ENCODE measurements at regions not wholly inside any gene's neighbourhood (a gene's known extent, or its start where the extent isn't known, plus 50 kb on each side); places are given as distances from the start of the nearest gene placed in this dataset.

DNA sequence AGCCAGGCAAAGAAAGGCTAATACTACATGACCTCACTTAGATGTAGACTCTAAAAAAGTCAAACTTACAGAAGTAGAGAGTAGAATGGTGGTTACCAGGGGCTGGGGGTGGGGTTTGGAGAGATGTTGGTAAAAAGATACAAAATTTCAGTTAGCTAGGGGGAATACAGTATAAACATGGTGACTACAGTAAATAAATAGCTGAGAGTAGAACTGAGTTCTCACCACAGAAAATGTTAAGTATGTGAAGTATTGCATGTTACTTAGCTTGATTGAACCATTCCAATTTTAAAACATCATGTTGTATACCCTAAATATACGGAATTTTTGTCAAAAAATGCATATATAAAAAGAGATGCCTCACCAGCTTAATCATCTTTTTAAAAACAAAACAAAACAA, 67.5 kb upstream of the DOCK9 start:
- no peak overlapping the region for H3K27ac ChIP-seq (ENCODE audit: low read depth, low read length)
- no peaks in the 10 kb centered on the region for H4K20me1 ChIP-seq (ENCODE audit: insufficient read depth)
- H3K79me2 ChIP-seq (ENCODE audit: insufficient read depth, low read length): peaks cover 11% of the 10 kb centered on the region
- H3K4me3 ChIP-seq (replicated peaks in 1 of 2; ENCODE audit: low read depth in 1 of 2, low read length in 2 of 2): no peak overlapping the region
- CTCF ChIA-PET: no interaction called here
- no peaks in the 10 kb centered on the region for H3K36me3 ChIP-seq (ENCODE audit: control insufficient read depth in 1 of 2, insufficient read depth in 2 of 2, low read length in 2 of 2)
- RAD21 ChIA-PET (ENCODE audit: low non-redundant PET in 1 of 2, low total read pairs in 2 of 2, uncharacterized antibody in 2 of 2, unreplicated experiment in 2 of 2): no interaction called here
- BruUV-seq (replicated peaks): no TSS peak
- no peak for DNase-seq (ENCODE audit: low read depth, low spot score)
- TF ChIP-seq, protein P1, sequence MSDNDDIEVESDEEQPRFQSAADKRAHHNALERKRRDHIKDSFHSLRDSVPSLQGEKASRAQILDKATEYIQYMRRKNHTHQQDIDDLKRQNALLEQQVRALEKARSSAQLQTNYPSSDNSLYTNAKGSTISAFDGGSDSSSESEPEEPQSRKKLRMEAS (IDR thresholded peaks at IDR 0.05): no peak
- TF ChIP-seq SRF (IDR thresholded peaks at IDR 0.05; ENCODE audit: low read depth): no peak
- no peak for TF ChIP-seq TCF7L2 (IDR thresholded peaks at IDR 0.05; ENCODE audit: borderline replicate concordance, extremely low read depth, insufficient read depth, insufficient read length)
- no peak overlapping the region for H3K4me2 ChIP-seq (ENCODE audit: low read length)
- POLR2A ChIA-PET: no interaction called here
- no peaks in the 10 kb centered on the region for H3K27me3 ChIP-seq (ENCODE audit: insufficient read depth, low read length)
- H3K9ac ChIP-seq (ENCODE audit: low read length): no peak overlapping the region
- H3K4me1 ChIP-seq (ENCODE audit: control insufficient read depth in 1 of 2, insufficient read depth in 2 of 2, low read length in 2 of 2): peaks cover 0 to 4% of the 10 kb centered on the region in 2 experiments; a peak in 1 of 4 replicates
- no peak for ATAC-seq
- H2AFZ ChIP-seq (ENCODE audit: low read depth, low read length, poor library complexity, severe bottlenecking): no peak overlapping the region
- intact Hi-C loops (cut with micrococcal nuclease): no loop called here
- H3K9me3 ChIP-seq (ENCODE audit: control insufficient read depth in 1 of 2, insufficient read depth in 1 of 2, low read depth in 1 of 2, low read length in 2 of 2): no peaks in the 10 kb centered on the region
- H3K9me2 ChIP-seq (ENCODE audit: insufficient read depth): no peaks in the 10 kb centered on the region

DNA sequence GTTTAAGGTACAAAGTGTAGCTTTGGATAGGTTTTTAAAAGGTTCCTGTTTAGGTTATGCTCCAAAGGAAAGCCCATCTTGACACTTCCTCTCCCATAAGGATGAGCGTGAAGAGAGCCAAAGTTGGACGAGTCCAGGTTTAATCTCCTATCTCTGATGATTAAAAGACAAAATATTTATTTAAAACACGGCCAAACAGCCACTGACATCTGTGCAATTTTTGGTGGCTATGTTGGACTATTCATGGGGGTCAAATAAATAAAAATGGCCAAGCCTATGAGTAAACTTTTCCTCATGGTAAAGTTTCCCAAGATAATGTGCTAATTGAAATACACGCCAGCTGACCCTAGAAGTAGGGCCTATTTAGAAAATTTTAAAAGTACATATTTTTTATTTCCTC, 69.0 kb upstream of the DOCK9 start:
- Histone ChIP-seq H3K36me3 (ENCODE audit: control insufficient read depth in 1 of 2, insufficient read depth in 2 of 2, low read length in 2 of 2) (no peaks in the 10 kb centered on the region), H3K27me3 (ENCODE audit: insufficient read depth, low read length) (no peaks in the 10 kb centered on the region), H4K20me1 (ENCODE audit: insufficient read depth) (no peaks in the 10 kb centered on the region), H3K4me2 (ENCODE audit: low read length) (no peak overlapping the region), H3K79me2 (ENCODE audit: insufficient read depth, low read length) (peaks cover 15% of the 10 kb centered on the region), H3K4me1 (ENCODE audit: control insufficient read depth in 1 of 2, insufficient read depth in 2 of 2, low read length in 2 of 2) (no peaks in the 10 kb centered on the region), H3K9ac (ENCODE audit: low read length) (no peak overlapping the region), H3K9me2 (ENCODE audit: insufficient read depth) (no peaks in the 10 kb centered on the region), H2AFZ (ENCODE audit: low read depth, low read length, poor library complexity, severe bottlenecking) (no peak overlapping the region), H3K27ac (ENCODE audit: low read depth, low read length) (no peak overlapping the region), H3K9me3 (ENCODE audit: control insufficient read depth in 1 of 2, insufficient read depth in 1 of 2, low read depth in 1 of 2, low read length in 2 of 2) (no peaks in the 10 kb centered on the region), H3K4me3 (replicated peaks in 1 of 2; ENCODE audit: low read depth in 1 of 2, low read length in 2 of 2) (no peak overlapping the region)
- no TSS peak for BruUV-seq (replicated peaks)
- no peak for DNase-seq (ENCODE audit: low read depth, low spot score)
- no peak for ATAC-seq
- RAD21 ChIA-PET (ENCODE audit: low non-redundant PET in 1 of 2, low total read pairs in 2 of 2, uncharacterized antibody in 2 of 2, unreplicated experiment in 2 of 2): no interaction called here
- TF ChIP-seq, protein P2, sequence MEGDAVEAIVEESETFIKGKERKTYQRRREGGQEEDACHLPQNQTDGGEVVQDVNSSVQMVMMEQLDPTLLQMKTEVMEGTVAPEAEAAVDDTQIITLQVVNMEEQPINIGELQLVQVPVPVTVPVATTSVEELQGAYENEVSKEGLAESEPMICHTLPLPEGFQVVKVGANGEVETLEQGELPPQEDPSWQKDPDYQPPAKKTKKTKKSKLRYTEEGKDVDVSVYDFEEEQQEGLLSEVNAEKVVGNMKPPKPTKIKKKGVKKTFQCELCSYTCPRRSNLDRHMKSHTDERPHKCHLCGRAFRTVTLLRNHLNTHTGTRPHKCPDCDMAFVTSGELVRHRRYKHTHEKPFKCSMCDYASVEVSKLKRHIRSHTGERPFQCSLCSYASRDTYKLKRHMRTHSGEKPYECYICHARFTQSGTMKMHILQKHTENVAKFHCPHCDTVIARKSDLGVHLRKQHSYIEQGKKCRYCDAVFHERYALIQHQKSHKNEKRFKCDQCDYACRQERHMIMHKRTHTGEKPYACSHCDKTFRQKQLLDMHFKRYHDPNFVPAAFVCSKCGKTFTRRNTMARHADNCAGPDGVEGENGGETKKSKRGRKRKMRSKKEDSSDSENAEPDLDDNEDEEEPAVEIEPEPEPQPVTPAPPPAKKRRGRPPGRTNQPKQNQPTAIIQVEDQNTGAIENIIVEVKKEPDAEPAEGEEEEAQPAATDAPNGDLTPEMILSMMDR (IDR thresholded peaks at IDR 0.05 in 2 of 3, conservative IDR thresholded peaks at IDR 0.05 in 1 of 3; ENCODE audit: borderline replicate concordance in 1 of 3, insufficient read depth in 1 of 3, low read depth in 2 of 3, low read length in 2 of 3): no peak
- TF ChIP-seq YY1 (IDR thresholded peaks at IDR 0.05; ENCODE audit: extremely low read depth, insufficient replicate concordance, low read depth, low read length) (no peak), CEBPB (IDR thresholded peaks at IDR 0.05; ENCODE audit: low read depth) (no peak), ELF1 (IDR thresholded peaks at IDR 0.05; ENCODE audit: borderline replicate concordance, low read depth) (no peak), EGR1 (IDR thresholded peaks at IDR 0.05; ENCODE audit: low read depth) (no peak), RAD21 (IDR thresholded peaks at IDR 0.05; ENCODE audit: low read depth) (no peak), SIN3A (IDR thresholded peaks at IDR 0.05; ENCODE audit: low read depth) (no peak)
- TF ChIP-seq, protein P3, sequence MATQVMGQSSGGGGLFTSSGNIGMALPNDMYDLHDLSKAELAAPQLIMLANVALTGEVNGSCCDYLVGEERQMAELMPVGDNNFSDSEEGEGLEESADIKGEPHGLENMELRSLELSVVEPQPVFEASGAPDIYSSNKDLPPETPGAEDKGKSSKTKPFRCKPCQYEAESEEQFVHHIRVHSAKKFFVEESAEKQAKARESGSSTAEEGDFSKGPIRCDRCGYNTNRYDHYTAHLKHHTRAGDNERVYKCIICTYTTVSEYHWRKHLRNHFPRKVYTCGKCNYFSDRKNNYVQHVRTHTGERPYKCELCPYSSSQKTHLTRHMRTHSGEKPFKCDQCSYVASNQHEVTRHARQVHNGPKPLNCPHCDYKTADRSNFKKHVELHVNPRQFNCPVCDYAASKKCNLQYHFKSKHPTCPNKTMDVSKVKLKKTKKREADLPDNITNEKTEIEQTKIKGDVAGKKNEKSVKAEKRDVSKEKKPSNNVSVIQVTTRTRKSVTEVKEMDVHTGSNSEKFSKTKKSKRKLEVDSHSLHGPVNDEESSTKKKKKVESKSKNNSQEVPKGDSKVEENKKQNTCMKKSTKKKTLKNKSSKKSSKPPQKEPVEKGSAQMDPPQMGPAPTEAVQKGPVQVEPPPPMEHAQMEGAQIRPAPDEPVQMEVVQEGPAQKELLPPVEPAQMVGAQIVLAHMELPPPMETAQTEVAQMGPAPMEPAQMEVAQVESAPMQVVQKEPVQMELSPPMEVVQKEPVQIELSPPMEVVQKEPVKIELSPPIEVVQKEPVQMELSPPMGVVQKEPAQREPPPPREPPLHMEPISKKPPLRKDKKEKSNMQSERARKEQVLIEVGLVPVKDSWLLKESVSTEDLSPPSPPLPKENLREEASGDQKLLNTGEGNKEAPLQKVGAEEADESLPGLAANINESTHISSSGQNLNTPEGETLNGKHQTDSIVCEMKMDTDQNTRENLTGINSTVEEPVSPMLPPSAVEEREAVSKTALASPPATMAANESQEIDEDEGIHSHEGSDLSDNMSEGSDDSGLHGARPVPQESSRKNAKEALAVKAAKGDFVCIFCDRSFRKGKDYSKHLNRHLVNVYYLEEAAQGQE (IDR thresholded peaks at IDR 0.05; ENCODE audit: low read depth): no peak
- TF ChIP-seq, protein P1 (IDR thresholded peaks at IDR 0.05): no peak
- CTCF ChIA-PET: interaction anchor here (0.8 kb wide), 1 partner anchor 13 kb away, joined by 3 read pairs; no protein-coding TSS in a partner anchor
- intact Hi-C loops (cut with micrococcal nuclease): no loop called here
- POLR2A ChIA-PET: no interaction called here

Measured in HCT116 (cell line).